Transverse colon (tissue), 4 donors: ENCODE measurements at regions not wholly inside any gene's neighbourhood (a gene's known extent, or its start where the extent isn't known, plus 50 kb on each side); places are given as distances from the start of the nearest gene placed in this dataset.

Experiments
- DNase-seq: peaks from one replicate; pipeline ENCODE4 v3.0.0-alpha.2; 2019
- H3K27ac ChIP-seq, 4 donors: fragments of 200-600 bp; sonication (generic); 2 replicates each; pipeline ENCODE4 v1.5.1; 2016 to 2018; ENCODE audit warnings: inconsistent platforms in 4 of 4
- H3K27me3 ChIP-seq: fragments of 200-600 bp; sonication (generic); 2 replicates; pipeline ENCODE4 v1.5.1; 2017; ENCODE audit warnings: inconsistent platforms
- H3K36me3 ChIP-seq, 4 donors: fragments of 200-600 bp; sonication (generic); 2 replicates each; pipeline ENCODE4 v1.5.1; 2017 to 2019; ENCODE audit warnings: inconsistent platforms in 4 of 4
- H3K4me1 ChIP-seq, 4 donors: fragments of 200-600 bp; sonication (generic); 2 replicates each; pipeline ENCODE4 v1.5.1; 2017 to 2020; ENCODE audit warnings: inconsistent platforms in 4 of 4
- H3K4me3 ChIP-seq, 4 donors: fragments of 200-600 bp; sonication (generic); 1 replicate in 1 of 4; 2 replicates in 3 of 4; pipeline versions ENCODE4 v1.5.1 to v1.6.1; 2017 to 2019; ENCODE audit warnings: inconsistent platforms in 4 of 4
- H3K9me3 ChIP-seq, 2 donors: fragments of 200-600 bp; sonication (generic); 2 replicates each; pipeline ENCODE4 v1.5.1; 2017 to 2019; ENCODE audit warnings: inconsistent platforms in 2 of 2
- CTCF ChIP-seq, 5 experiments: fragments of 200-600 bp in 3 of 5; fragments of 450-650 bp in 2 of 5; sonication (generic) in 3 of 5; IDR thresholded peaks; 1 replicate in 2 of 5; 2 replicates in 3 of 5; pipeline ENCODE4 v1.5.1; 2016 to 2017; ENCODE audit warnings: antibody characterized with exemption in 5 of 5, inconsistent platforms in 3 of 5, mild to moderate bottlenecking in 2 of 5, moderate library complexity in 1 of 5
- EP300 ChIP-seq: sonication (generic); formaldehyde crosslinking; IDR thresholded peaks from one replicate; pipeline ENCODE4 v1.6.1; 2017; ENCODE audit warnings: antibody characterized with exemption, low read depth
- POLR2A ChIP-seq: fragments of 450-650 bp; IDR thresholded peaks from one replicate; pipeline ENCODE4 v1.6.1; 2016; ENCODE audit warnings: antibody characterized with exemption, mild to moderate bottlenecking, moderate library complexity
- POLR2AphosphoS5 ChIP-seq, 3 donors: sonication (generic); formaldehyde crosslinking; IDR thresholded peaks; one replicate each; pipeline ENCODE4 v1.6.1; 2016; ENCODE audit warnings: antibody characterized with exemption in 3 of 3
- WGBS, 2 donors: methylation state at CpG; one replicate each; pipeline ENCODE4 v1.1.5; 2018; ENCODE audit warnings: low coverage in 1 of 2; 5-methylcytosine and 5-hydroxymethylcytosine counted together
- in situ Hi-C, 4 donors: fragments of 200-750 bp; cut with MboI; loops; one replicate each; pipeline versions ENCODE4 v1.15.0 to v1.15.1; 2017; ENCODE audit warnings: low sequenced_read_pairs in 3 of 4, low pct_ligation_motif_present in 1 of 4, low pct_unique_long_range_greater_than_20kb in 1 of 4
- intact Hi-C: fragments of 100-400 bp; cut with DNase I; formaldehyde crosslinking; loops from one replicate; pipeline ENCODE4 v1.15.1; 2023; ENCODE audit warnings: low total_unique reads

DNA sequence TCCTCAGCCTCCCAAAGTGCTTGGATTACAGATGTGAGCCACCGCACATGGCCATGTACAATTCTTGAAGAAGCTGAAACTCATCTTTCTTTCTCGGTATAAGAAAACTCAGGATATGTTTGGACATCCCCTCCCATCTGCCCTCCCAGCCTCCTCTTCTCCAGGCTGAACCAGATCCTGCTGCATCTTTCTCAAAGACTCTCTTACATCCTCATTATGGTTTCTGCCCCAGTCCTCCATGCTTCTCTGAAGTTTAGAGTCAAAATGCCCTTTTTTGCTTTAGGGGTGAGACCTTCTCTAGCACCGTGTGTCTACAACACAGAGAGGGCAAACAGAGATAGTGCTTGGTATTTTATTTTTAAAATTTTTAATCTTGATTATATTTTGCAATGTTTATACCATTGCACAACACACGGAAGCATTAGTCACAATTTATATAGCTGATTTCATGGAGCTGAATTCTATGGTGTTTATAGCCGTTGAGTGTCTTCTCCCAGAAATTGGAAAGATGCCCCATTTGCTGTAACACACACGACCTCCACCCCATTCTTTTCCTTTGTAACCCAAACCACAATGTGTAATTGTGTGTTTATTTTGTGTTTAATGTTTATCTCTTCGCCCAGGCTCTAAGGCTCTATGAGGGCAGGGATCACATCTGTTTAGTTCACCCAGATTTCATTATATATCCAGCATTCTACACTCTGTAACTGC lies 206.0 kb upstream of the TNP1 start:
- WGBS, 2 donors, result 48 to 58% methylated on average over 6 to 7 of the region's 7 CpGs

GRCh38 chr2:217065012-217065290 lies 205.1 kb upstream of the TNP1 start:
- H3K4me1 ChIP-seq, result no peaks in the 10 kb centered on the region
- WGBS, 2 donors, result 66 to 100% methylated on average over 1 to 4 of the region's 4 CpGs
- no peak for TF ChIP-seq CTCF (IDR thresholded peaks at IDR 0.05)
- no peak for TF ChIP-seq POLR2AphosphoS5 (IDR thresholded peaks at IDR 0.05)
- no peak for TF ChIP-seq EP300
- no peak for TF ChIP-seq POLR2A
- DNase-seq, result no peak
- in situ Hi-C loops, result no loop called here
- intact Hi-C loops, result loop anchor here (10.0 kb wide), 1 partner anchor 370 kb away; the partner anchor contains the start of gene IGFBP5
- no peaks in the 10 kb centered on the region for H3K36me3 ChIP-seq
- no peaks in the 10 kb centered on the region for H3K9me3 ChIP-seq
- peak overlapping the region in 1 of 4 donors; percentile 57 for H3K27ac ChIP-seq
- no peaks in the 10 kb centered on the region for H3K27me3 ChIP-seq
- no peak overlapping the region for H3K4me3 ChIP-seq

More for the DNA sequence above, 206.0 kb upstream of the TNP1 start:
- in situ Hi-C loops (no loop called here), intact Hi-C loops (loop anchor here (10.0 kb wide), 1 partner anchor 371 kb away; the partner anchor contains the start of gene IGFBP5)
- no peak overlapping the region for H3K4me3 ChIP-seq
- no peaks in the 10 kb centered on the region for H3K36me3 ChIP-seq
- H3K9me3 ChIP-seq, result no peaks in the 10 kb centered on the region
- H3K27ac ChIP-seq, result peak overlapping the region; percentile 40 to 67 (median 57)
- TF ChIP-seq POLR2AphosphoS5 (IDR thresholded peaks at IDR 0.05), result peak in 2 of 3 donors; percentile 30 to 55
- no peak for TF ChIP-seq CTCF (IDR thresholded peaks at IDR 0.05)
- no peak for DNase-seq
- H3K27me3 ChIP-seq, result no peaks in the 10 kb centered on the region
- H3K4me1 ChIP-seq, result no peaks in the 10 kb centered on the region

DNA sequence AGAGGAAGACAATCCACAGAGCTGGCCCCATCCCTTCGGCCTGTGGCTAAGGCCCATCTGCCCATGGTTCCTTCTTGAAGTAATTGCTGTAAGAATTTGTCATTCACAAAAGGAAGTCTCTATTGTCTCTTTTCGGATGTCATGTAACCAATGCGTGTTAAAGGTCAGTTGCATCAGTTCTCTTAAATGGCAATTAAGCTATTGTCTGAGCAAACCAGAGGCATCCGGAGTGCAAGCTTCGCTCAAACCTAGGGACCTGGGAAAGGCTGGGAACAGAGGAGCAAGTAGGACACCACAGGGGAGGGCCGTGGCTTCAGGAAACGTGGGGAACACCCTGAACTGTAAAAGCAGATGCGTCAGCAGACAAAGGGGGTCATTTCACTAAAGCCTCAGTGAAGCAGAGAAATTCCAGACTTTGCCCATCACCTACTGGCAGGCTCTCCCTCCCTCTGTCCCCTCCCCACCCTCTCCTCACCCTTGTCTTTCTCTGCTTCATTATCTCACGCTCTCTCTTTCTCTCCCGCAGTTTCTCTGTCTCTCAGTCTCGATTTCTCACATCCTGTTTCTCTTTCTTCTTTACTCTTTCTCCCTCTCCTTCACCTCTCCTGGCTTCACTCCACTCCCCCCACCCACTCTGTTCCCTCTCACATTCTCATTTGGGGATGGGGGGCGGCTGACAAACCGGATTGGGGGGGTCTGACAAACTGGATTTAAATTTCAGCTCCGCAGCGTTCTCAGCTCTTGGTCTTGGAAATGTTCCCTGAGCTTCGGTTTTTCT lies 204.6 kb upstream of the TNP1 start:
- intact Hi-C loops, result loop anchor here (10.0 kb wide), 1 partner anchor 370 kb away; the partner anchor contains the start of gene IGFBP5
- no peaks in the 10 kb centered on the region for H3K4me1 ChIP-seq
- TF ChIP-seq EP300 (peak; percentile 47), CTCF (IDR thresholded peaks at IDR 0.05) (no peak), POLR2A (no peak), POLR2AphosphoS5 (IDR thresholded peaks at IDR 0.05) (no peak)
- no peaks in the 10 kb centered on the region for H3K9me3 ChIP-seq
- H3K36me3 ChIP-seq, result no peaks in the 10 kb centered on the region
- H3K27me3 ChIP-seq, result no peaks in the 10 kb centered on the region
- in situ Hi-C loops, result no loop called here
- DNase-seq, result no peak
- peak overlapping the region in 1 of 4 donors; percentile 57 for H3K27ac ChIP-seq
- 31 to 56% methylated on average over 3 to 16 of the region's 16 CpGs for WGBS, 2 donors
- H3K4me3 ChIP-seq, result no peak overlapping the region

DNA sequence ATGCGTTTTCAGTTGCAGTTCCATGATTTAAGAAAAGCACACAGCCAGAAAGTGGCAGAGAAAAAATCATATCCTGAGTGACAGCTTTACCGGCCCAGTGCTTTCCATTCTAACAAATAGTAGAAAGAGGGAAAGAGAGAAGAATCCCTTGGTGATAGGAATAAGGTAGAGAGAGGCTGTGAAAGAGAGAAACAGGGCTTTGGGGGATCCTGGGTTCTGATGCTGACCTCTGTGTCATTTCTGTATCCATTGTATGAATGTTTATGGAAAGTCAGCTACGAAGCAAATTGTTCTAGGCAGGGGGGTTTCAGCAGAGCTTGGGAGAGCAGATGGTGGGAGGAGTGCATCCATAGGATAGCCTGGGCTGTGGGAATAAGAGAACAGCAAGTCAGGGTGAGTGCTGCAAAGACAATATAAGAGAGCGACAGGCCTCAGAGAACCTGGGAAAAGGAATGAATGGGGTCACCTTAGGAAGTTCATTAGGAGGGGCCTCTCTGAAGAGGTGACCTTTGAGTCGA lies 203.4 kb upstream of the TNP1 start:
- WGBS, 2 donors, result 70 to 72% methylated on average over 4 to 5 of the region's 5 CpGs
- intact Hi-C loops (loop anchor here (10.0 kb wide), 1 partner anchor 368 kb away; the partner anchor contains the start of gene IGFBP5), in situ Hi-C loops (no loop called here)
- Histone ChIP-seq H3K36me3 (no peaks in the 10 kb centered on the region), H3K27ac (no peak overlapping the region), H3K27me3 (no peaks in the 10 kb centered on the region), H3K4me1 (no peaks in the 10 kb centered on the region), H3K9me3 (no peaks in the 10 kb centered on the region), H3K4me3 (no peak overlapping the region)
- no peak for TF ChIP-seq CTCF (IDR thresholded peaks at IDR 0.05)
- TF ChIP-seq POLR2AphosphoS5 (IDR thresholded peaks at IDR 0.05), result no peak
- no peak for TF ChIP-seq EP300
- no peak for TF ChIP-seq POLR2A
- DNase-seq, result no peak
